ENCODE measurements at regions not wholly inside any gene's neighbourhood (a gene's known extent, or its start where the extent isn't known, plus 50 kb on each side); places are given as distances from the start of the nearest gene placed in this dataset.
A peak's percentile ranks its signal among the peaks of the same experiment; 100 is the strongest.

- TF ChIP-seq MECOM (CRISPR knock-in tag; IDR thresholded peaks at IDR 0.05) (no peak), NFRKB (IDR thresholded peaks at IDR 0.05; ENCODE audit: low read depth) (peak; percentile 53; the same call in 1 of the 2 replicates), POLR2G (IDR thresholded peaks at IDR 0.05; ENCODE audit: low read depth, low read length) (peak; percentile 78), POLR2B (IDR thresholded peaks at IDR 0.05; ENCODE audit: low read depth, partially characterized antibody) (peak; percentile 28), MYNN (IDR thresholded peaks at IDR 0.05) (0 out of 2 replicates have a peak, but pooled peaks have one; percentile 48), MYNN (CRISPR knock-in tag; IDR thresholded peaks at IDR 0.05) (no peak), CREM (IDR thresholded peaks at IDR 0.05; ENCODE audit: low read depth) (peak; percentile 98), ZNF239 (CRISPR knock-in tag; IDR thresholded peaks at IDR 0.05) (no peak), ZNF23 (CRISPR knock-in tag; IDR thresholded peaks at IDR 0.05) (no peak), XRCC5 (IDR thresholded peaks at IDR 0.05; ENCODE audit: low read depth, low read length) (peak; percentile 42; the same call in 1 of the 2 replicates), COPS2 (conservative IDR thresholded peaks at IDR 0.05) (no peak), RBM25 (IDR thresholded peaks at IDR 0.05; ENCODE audit: low read depth, low read length, severe bottlenecking) (no peak)
- TF ChIP-seq, protein P1, sequence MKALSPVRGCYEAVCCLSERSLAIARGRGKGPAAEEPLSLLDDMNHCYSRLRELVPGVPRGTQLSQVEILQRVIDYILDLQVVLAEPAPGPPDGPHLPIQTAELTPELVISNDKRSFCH (CRISPR knock-in tag; IDR thresholded peaks at IDR 0.05), result no peak
- TF ChIP-seq, protein P1 (tag; IDR thresholded peaks at IDR 0.05), result no peak
- TF ChIP-seq, protein P2, sequence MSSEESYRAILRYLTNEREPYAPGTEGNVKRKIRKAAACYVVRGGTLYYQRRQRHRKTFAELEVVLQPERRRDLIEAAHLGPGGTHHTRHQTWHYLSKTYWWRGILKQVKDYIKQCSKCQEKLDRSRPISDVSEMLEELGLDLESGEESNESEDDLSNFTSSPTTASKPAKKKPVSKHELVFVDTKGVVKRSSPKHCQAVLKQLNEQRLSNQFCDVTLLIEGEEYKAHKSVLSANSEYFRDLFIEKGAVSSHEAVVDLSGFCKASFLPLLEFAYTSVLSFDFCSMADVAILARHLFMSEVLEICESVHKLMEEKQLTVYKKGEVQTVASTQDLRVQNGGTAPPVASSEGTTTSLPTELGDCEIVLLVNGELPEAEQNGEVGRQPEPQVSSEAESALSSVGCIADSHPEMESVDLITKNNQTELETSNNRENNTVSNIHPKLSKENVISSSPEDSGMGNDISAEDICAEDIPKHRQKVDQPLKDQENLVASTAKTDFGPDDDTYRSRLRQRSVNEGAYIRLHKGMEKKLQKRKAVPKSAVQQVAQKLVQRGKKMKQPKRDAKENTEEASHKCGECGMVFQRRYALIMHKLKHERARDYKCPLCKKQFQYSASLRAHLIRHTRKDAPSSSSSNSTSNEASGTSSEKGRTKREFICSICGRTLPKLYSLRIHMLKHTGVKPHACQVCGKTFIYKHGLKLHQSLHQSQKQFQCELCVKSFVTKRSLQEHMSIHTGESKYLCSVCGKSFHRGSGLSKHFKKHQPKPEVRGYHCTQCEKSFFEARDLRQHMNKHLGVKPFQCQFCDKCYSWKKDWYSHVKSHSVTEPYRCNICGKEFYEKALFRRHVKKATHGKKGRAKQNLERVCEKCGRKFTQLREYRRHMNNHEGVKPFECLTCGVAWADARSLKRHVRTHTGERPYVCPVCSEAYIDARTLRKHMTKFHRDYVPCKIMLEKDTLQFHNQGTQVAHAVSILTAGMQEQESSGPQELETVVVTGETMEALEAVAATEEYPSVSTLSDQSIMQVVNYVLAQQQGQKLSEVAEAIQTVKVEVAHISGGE (CRISPR knock-in tag; IDR thresholded peaks at IDR 0.05), result peak in 1 of 3 experiments; percentile 80; a peak in 2 of 6 replicates
Observed at GRCh38 chr2:2613279-2614199, 282.5 kb upstream of the MYT1L start (continued).

Data from K562 (cell line).